ENCODE measurements at regions not wholly inside any gene's neighbourhood (a gene's known extent, or its start where the extent isn't known, plus 50 kb on each side); places are given as distances from the start of the nearest gene placed in this dataset.
"Not testable (repeated sequence)": the region's sequence is repeated elsewhere in the genome, so short reads cannot be mapped to it uniquely, and the experiment has no call there.

DNA sequence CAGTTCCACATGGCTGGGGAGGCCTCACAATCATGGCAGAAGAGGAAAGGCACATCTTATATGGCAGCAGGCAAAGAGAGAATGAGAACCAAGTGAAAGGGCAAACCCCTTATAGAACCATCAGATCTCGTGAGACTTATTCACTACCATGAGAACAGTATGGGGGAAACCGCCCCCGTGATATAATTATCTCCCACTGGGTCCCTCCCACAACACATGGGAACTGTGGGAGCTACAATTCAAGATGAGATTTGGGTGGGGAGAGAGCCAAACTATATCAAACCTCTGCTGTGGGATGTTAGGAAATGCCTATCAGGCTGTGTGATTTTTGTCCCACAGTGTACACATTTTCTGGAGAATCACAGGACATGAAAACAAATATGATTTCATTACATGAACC, 415.8 kb downstream of the TSHZ3 start:
- DNase-seq, result not testable (repeated sequence)

DNA sequence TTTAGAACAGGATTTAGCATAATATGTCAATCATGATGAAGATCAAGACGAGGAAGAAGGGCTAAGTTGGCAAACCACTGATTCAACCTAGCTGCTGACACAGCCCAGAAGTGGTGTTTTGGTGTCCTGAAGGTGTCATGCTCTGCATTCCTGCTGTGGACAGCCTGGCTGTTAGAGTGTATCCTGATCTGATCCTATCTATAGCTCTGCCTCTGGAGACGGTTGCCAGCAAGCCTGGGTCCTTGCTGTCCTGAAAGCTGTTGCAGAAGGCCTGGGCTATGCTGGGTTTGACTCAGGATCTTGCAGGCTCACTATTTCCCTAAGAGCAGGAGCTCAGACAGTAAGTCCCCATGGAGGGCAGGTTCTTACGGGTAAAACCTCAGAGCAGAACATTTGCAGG, 416.4 kb downstream of the TSHZ3 start:
- DNase-seq, result no peak

DNA sequence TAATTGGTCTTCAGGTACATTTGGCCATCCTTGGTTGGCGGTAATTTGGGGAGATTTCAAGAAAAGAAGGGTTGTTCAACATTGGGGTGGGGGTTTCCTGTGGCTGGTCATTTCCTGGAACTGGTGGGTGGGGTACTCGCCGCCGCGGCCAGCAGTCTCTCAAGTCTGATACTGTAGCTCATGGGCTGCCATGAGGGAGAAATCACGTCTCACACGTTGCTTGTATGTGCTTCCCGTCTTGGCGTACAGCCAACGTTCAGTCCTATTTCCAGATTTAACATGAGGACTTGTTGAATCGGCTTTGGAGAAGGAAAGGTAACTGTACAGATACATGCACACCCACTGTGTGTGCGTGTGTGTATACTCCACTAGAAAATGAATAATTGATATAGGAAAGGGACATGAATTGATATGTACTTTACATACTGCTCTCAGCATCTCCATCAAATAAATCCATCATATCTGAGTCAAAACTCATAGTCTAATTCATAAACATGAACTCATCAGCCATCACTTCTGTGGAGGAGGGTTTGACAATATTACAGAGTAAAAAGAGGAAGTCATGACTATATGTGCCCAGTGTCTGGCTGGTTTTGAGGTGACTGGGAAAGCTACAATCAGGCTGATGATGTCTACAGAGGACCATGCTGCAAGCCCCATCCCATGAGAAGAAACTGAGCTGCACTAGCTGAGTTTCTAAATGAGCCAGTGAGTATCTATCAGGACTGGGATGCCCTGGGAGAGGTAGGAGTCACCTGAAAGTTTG, 418.1 kb downstream of the TSHZ3 start:
- DNase-seq, result no peak

DNA sequence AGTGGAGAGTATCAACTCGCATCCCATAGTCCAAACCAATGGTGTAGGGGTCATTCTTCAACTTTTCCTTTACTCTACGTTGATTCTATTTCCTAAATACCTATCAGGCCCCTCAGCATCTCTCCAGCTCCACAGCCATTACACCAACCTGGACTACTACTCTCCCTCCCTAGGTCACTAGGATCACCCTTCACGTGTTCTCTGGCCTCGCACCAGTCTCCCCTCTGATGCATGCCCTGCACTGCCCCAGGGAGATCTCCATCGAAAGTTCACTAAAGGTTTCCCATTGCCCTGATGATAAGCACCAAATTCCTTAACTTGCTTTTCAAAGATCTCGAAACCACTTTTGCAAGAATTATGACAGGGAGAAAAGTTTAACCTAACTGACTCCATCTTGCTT, 421.5 kb downstream of the TSHZ3 start:
- DNase-seq, result no peak

DNA sequence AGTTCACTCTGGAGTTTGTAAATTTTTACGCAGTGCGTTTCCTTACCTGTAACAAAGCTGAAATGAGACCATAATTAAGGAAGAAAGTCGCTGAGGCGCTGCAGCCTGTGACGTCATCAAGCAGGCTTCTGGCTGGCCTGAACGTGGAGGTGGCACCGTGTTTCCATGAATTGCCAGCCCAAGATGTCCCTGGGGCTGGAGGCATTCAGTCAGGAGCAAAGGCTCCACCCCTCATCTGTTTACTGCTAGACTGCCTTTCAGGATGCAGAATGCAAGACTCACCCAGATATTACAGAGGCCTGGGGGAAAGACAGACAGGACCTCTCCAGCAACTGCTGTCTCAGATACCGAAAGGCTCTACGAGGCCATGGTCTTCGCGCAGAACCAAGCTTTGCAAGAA, 424.6 kb downstream of the TSHZ3 start:
- DNase-seq, result no peak

DNA sequence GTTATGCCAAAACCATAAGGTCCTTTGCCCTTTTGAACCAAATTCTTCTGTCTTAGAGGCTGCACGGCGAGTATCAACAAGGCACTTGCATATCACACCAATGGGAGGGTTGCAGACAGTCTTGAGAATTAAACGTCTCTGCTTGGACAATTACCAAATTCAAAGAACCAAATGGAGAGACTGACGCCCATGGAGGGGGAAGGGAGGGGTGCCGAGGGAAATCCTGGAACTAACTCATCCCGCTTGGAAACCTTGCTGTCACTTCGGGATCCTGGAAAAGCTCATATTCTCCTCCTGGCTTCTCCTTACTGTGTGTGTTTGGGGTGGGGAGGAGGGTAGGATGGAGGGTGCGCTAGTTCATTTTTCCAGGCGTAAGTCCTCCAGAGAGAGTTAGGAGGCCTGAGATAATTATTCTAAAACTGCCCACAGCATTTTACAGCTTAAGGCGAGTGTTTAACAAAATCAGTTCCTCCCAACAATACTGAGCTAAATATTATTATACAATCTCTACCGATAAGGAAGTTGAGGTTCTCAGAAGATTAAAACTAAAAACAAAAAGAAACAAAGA, 425.1 kb downstream of the TSHZ3 start:
- DNase-seq, result no peak

DNA sequence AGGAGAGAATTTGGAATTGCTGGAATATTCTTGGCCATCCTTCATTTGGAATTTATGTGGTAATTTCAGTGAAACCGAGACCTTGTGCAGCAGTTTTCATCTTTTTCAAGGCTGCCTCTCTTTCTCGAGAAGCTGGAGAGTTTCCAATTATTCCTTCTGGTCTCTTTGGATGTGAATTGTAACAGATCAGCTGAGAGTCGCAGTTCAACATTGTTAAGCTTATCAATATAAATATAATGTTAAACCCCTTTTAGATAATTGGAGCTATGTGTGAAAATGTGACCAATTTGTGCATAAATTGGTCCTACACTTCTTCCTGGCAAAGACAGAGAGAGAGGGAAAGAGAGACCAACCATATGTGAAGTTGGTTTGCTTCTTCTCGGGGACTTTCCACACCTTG, 425.6 kb downstream of the TSHZ3 start:
- no peak for DNase-seq

DNA sequence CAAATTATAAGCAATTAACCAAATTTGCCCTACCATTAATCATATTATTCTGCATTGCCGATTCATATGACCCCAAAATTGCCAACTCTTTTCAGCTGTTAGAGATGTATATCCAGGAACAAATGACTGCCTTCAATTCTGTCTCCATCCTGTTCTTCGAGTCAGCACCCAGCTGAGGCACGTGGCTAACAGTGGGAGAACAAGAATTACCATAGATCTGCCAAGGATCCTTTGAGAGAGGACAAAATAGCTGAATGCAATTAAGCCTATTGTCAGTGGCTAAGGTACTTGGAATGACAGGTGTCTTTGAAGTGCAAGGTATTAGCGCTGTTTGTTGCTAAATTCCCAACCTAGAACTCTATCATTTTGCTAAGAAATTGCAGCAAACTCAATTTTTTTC, 426.1 kb downstream of the TSHZ3 start:
- no peak for DNase-seq

DNA sequence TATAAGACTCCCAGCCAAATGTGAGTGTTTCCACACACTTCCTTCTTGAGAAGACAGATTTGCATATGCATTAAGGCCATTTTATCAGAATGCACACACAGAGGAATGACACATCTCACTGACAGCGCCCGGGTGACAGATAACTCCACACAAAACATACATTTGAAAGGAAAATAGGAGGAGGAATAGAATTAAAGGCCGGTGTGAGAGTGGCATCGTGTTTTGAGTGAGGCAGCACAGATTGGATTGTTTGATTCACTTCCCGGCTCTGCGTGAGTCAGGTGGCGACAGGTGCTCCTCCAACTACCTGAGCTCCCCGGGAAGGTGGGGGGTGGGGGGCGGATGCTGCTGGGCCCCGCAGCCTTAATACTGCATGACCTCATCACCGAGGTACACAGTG, 429.0 kb downstream of the TSHZ3 start:
- DNase-seq, result no peak

DNA sequence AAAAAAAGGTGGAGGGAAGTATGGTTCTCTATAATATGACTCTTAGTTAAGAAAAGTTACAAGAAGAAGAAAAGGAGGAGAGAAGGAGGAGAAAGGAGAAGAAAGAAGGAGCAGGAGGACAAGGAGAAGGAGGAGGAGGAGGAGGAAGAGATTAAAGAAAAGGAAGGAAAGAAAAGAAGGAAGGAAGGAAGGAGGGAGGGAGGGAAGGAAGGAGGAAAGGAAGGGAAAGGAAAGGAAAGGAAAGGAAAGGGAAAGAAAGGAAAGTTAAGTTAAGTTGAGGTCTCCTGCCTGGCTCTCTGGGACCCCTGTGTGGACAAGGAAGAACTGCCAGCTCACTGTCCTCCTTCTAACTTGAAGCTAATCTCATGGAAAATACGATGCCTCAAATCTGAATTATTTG, 429.5 kb downstream of the TSHZ3 start:
- no peak for DNase-seq

DNA sequence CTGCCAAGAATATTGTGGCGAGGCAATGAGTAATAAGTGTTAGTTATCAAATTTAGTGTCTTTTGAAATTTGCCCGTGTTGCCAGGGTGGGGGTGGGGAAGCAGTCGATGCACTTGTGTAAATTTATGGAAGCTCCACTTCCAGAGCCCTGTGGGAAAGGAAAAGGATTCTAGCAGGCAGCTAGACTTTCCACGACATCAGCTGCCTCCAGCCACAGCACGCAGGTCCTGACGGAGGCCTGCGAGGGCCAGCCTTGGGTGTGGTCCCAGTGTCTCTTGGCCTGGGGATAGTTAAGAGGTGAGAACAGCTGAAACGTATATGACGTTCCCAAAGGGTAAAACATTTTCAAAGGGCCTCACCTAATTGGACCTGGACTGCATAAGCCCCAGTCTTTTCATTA, 433.0 kb downstream of the TSHZ3 start:
- no peak for DNase-seq

DNA sequence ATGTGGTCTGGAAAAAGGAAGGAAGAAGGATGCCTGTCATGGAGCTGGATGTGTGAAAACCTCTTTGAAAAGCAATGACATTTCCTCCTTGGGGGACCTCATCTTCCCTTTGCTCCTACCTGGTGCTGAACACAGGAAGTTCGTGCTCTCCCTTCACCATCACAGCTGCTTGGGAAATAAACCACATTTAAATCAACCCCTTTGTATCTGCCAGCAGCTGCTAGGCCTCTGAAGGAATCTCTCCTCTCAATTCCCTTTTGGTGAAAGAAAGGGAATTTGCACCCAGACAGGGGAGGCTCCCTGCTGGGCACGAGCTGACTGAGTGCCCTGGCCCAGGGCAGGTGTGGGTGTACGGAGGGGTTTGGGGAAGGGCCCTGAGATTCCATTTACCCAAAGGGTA, 437.7 kb downstream of the TSHZ3 start:
- no peak for DNase-seq

DNA sequence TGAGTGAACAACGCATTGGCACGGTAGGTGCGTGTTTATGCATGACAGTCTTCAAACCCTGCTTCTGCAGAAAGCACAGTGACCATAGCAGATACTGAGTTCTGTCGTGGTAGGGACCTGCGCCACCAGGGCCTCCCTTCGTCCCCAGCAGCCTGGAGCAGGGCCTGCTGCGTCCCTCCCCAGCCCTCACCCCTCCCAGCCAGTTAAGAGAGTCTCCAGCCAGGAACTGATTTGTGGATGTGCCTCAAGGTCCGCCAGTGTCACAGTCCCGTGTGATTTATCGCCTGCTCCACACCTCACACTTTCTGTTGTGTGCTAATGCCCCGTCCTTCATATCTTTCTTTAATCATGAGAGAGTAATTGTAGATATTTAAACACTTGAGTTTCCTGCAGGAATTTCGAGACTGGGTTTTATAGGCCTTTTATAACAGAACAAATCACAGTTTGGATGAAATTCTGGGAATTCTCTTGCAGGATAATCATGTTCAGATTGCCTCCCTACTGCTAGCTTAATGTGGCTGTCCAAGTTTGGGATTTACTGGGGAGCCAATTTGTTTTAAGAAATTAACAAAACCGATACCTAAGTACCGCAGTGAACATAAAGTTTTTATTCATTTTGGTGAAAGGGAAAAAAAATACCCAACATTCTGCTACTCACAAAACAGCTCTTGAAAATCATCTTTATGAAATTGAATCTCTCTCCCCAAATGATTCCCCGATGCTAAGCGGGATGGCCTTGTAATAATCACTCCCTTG, 438.6 kb downstream of the TSHZ3 start:
- DNase-seq, result no peak

DNA sequence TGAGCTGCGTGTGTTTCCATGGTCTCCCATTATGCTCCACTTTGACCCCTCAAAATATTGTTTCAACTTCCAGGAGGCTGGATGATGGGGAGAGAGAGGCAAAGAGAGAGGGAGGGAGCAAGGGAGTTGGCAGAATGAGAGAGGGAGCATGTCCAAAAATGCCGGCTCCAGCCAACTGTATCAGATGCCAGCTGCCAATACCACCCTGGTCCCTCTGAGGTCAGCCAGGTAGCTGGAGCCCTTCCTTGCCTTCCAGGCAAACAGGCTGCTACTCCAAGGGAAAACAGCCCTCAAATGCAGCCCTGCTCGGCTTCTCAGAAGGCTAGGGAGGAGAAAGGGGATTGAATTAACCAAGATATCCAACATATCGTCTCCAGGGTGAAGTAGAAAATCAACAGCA, 440.0 kb downstream of the TSHZ3 start:
- no peak for DNase-seq

DNA sequence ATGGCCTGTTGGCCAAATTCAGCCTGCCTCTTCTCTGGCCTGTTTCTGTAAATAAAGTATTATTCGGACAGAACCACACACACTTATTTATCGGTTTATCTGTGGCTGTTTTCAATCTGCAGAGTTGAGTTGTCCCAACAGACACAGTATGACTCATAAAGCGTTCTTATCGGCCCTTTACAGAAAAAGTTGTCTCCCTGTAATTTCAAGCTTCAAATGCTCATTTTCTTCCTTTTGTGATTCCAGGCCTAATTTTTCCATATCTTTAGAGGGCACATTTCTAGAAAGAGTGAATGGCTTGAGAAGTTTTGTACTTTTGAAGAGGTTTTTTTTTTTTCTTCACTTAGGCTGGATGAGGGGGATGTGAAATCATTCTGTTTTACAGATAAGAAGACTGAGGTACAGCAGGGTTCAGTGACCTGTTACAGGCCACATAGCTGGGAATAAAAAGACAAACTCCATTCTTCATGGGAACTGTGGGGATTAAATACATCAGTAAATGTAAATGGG, 440.9 kb downstream of the TSHZ3 start:
- DNase-seq, result no peak

DNA sequence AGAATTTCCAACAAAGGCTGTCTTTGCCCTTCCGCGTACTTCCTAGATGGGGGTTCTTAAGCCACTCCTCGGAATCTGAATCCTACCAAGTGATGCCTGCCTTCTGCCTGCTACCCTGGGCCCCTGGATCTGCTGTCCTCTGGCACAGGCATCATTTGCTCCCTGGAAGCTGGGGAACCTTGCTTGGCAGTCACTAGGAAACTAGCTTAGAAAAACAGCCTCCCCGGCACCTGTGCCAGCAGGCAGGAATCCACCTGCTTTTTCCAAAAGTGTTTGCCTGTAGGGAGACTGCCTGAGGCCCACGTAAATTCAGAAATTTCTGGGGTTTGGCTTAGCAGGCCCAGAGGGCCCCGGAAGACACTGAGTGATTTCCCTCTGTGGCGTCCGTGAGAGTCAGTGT, 442.4 kb downstream of the TSHZ3 start:
- no peak for DNase-seq

DNA sequence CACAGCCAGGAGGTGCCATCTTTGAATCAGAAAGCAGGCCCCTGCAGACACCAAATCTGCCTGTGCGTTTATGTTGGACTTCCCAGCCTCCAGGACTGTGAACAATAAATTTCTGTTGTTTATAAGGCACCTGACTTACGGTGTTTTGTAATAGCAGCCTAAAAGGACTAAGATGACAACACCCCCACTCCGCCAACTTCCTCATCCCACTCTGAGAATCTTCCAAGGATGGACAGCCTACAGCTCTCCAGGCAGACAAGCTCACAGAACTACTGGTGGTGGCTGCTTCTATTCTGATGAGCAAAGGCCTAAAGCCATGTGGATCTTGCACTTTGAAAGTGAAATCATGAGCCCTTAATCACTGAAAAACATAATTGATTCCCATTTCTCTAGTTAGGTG, 449.2 kb downstream of the TSHZ3 start:
- no peak for DNase-seq

DNA sequence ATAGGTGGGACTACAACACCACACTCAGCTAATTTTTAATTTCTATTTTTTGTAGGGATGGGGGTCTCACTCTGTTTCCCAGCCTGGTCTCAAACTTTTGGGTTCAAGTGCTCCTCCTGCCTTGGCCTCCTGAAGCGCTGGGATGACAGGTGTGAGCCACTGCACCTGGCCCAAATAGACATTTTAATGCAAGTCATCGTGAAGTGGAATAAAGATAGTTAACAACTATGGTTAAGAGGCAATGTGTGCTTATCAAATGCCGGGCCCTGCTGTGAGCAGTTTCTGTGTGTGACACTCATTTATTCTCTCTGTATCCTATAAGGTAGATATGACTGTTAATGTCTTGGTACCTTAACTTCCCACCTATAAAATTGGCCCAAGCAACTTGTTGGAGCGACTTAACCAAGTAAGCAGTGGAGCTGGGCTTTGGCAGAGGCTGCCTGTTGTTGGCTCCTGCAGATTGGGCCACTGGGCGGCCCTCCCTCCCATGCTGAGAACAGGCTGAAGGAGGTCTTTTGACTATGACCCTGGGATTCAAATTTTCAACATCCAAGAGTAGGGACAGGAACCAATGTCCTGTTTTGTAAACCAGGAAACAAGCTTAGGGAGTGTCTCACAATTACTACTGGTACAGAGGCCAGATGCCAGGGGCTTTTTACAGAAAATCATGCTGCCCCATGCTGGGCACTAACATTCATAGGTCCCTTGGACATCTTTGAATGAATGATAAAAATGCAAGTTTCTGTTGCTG, 450.7 kb downstream of the TSHZ3 start:
- no peak for DNase-seq

DNA sequence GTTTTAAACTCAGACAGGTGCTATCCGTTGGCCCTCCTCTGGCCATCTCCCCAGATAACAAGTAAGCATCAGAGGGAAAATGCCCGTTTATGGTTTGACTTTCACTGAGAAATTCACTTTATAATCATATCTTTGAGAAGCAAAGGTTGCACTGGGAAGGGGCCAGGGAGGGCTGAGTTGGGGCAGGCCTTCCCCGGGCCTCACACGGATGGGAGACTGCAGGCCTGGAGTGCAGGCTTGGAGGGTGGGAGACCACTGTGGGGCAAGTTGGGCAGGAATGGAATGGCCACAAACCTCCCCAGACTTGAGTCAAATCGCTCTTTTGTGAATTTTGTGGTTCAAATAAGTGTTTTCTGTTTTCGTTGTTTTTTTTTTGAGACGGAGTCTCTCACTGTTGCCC, 451.7 kb downstream of the TSHZ3 start:
- no peak for DNase-seq

DNA sequence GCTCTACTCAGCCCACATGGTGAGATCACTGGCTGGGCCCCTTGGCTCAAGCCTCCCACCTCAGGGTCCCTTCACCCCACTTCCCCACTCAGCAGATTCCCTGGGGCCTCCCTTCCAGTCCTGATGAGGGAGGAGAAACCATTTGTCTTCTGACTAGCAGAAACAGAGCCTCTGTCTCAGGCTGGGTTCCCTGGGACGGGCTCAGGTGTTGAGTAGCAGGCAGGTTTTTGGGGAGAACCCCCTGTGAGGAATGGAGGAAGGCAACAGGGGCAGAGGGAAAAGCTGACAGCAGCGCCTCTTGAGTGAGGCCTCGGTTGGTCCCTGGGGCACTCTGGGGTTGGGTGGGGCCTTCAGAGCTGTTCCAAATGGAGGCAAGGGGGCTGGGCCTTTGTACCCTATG, 452.2 kb downstream of the TSHZ3 start:
- DNase-seq, result no peak

DNA sequence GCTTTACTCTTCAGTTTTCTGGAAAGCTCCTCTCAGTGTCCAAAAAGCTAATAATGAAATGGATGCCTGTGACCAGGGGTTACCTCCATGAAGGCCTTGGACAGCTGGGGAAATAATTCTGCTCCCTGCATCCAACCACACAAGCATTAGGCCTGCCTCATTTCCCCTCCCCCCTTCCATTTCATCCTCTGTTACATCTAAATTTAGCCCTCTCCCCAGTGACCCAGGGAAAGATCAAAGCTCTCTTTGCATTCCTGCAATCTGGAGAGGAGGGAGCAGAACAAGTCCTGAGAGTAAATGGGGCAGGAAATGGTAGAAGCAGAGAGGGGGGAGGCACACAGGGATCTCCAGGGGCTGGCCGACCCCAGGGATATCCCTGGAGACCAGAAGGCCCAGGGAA, 452.7 kb downstream of the TSHZ3 start:
- no peak for DNase-seq

DNA sequence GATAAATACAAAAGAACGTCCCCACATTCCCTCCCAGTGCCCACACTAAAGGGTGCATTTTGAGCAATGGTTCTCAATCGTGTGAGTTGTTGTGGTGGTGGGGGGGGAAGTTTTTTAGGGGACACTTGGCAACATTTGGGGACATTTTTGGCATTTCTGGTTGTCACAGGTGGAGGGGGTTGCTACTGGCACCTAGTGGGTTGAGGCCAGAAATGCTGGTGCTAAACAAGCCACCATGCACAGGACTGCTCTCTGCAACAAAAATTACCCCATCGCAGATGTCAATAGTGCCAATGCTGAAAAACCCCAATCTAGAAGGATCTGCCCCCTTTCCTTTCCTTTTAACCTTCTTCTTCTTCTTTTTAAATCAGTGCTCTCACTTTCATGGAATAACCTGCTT, 453.3 kb downstream of the TSHZ3 start:
- DNase-seq, result no peak

DNA sequence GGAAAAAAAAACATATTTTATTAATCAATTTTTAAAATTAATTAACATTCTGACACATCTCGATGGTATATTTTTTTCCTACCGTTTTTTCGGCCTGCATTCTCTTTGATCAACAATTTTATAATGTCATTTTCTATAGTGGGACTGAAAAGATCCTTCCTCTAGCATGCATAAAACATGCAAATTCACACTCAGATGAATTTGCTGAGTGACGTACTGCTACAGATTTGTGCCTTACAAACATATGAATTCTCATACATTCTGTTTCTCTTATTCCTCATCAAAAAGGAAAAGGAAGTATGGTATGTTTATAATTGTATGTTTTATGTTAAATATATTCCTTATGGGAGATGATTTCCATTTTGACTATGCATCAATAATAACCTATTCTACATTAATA, 458.2 kb downstream of the TSHZ3 start:
- no peak for DNase-seq

DNA sequence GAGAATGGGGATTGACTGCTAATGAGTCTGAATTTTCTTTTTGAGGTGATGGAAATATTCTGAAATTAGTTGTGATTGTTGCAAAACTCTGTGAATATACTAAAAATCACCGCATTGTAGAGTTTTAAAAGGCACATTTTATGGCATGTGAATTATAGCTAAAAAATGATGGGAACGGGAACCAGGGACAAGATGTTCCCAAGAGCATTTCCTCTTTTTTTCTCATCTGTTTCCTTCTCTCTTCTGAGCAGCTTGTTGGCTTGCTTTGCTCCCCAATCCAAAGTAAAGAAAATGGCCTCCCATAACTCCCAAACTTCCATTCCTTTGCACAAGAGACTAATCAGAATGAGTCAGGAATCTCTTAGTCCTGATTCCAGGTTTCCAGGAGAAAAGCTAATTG, 459.2 kb downstream of the TSHZ3 start:
- DNase-seq, result no peak
